Pons (tissue), 1 donor: ENCODE measurements at regions not wholly inside any gene's neighbourhood (a gene's known extent, or its start where the extent isn't known, plus 50 kb on each side); places are given as distances from the start of the nearest gene placed in this dataset.
A peak's percentile ranks its signal among the peaks of the same experiment; 100 is the strongest.

Experiments
- DNase-seq: peaks from one replicate; pipeline ENCODE4 v3.0.0-alpha.2; 2016; ENCODE audit warnings: low spot score

DNA sequence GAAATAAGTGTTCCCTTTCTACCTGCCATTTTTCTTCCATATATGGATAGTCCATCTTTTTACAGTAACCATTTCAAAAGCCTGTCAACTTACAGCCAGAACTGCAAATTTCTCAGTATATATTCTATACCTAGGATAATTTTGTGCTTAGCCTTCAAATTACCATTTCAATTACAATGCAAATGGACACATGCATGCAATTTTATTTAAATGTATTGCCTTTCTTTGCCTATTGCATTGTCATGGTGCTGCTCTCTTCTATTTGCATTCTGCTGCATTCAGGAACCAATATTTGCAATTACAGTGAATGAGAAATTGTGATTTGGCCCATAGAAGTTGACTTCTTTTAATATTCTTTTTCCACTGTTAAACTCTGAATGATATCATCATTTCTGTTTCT lies 1753.4 kb upstream of the TENM3 start:
- no peak for DNase-seq

DNA sequence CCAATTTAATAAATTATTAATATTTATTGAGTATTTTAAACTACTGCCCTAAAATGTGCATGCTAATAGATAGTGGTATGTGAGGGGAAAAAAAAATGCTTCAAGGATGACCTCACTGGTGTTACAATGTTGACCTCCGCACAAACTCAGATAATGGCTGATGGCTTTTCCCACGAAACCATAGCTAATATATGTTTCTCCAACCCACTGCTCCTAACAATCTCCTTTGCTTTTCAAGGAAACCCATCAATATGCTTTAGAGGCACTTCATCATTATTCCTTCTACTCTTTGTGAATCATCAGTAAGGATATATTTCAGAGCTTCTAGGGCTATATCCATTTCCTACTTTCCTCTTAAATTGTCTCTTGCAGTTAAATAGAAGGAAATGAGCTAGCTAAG lies 1752.0 kb upstream of the TENM3 start:
- DNase-seq: no peak

DNA sequence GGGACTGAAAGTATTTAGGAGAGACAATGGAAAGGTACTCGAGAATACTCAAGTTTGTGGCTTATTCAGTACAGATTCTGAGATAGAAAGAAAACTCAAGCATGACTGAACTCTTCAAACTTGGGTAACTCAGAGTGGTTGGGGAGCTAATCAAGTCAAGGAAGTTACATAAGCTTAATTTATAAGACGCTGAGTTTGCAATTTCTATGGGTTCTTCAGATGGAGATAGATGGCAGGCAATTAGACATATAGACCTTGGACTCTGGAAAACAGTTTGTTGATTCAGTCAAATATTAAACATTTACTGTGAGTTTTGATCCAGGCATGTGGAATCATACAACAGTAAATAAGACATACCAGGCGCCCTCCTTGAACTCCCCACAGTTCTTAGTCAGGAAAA lies 1749.9 kb upstream of the TENM3 start:
- no peak for DNase-seq

DNA sequence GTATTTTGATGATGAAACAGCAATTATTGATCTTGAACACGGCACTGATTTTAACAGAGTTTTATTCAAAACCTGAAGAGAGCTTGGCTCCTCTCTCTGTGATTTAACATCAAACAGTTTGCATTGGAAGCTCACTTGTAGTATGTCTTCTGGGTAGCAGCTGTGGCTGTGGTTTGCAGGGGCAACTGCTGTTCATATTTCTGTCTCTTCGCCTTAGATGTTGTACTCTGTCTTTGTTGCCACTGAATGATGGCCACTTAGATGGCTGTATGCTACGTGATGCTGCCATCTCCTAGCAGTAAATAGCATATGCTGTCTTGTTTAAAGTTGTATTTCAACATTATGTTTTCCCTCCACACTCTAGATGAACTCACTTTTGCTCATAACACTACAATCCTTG lies 1743.0 kb upstream of the TENM3 start:
- no peak for DNase-seq

DNA sequence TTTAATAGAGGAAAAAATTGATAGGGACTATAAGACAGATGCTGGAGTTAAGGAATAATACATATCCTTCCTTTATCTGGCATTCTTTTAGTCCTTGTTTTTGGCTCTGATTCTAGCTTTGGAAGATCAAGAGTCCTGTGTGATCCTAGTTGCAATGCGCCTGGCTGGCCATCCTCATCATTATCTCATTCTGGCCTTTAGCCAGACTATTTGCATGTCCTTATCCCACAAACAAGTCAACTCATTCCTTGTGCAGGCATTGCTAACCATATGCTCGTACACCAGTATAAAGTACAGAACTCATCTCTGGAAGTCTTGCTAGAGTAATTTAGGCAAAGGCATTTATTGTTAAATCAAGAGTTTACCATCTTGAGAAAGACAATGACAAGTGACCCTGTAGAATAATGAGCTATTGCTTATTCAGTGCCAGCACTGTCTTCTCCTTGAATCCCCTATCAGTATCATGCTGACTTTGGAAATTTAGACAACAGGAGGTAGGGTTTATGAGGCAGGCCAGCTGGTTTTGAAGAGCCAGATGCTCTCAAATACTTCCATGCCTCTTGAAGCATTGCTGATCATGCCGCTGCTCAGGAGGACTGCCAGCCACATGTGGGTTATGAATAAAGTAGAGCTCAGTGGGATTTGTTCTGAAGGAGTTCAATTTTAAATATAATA lies 1730.3 kb upstream of the TENM3 start:
- peak; percentile 11 for DNase-seq

DNA sequence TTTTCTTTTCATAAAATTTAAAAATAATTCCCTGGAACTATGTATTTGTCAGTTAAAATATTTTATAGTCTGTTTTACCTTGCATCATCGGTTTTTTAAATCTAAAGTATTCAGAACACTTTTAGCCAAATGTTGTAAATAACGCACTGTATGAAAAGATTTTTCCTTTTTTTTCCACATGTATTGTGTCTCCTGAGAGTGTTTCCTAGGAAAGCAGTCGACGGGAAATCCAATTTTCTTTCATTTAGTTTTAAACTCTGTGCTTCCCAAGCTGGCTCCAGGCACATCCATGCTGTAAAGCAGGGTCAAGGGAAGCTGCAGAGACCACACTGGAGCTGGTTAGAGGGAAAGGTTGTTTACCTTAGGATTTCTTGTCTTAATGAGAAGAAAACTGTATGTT lies 1724.3 kb upstream of the TENM3 start:
- no peak for DNase-seq

DNA sequence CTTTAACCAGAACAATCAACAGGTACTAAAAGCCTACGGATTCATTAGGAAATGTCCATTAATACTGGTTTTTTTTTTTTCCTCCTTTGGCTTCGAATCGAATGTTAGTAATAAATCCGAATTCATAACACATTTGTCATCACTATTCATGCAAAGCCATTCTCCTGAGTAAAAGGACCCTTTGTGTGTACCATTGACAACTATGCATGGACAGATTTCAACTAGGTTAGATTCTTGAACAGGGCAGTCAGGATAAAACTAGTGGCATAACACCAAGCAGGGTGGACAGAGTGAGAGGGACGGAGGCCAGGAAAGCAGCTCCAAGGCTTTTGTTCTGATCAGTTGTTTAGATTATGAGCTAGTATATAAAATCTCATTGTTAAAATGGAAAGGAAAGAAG lies 1722.0 kb upstream of the TENM3 start:
- no peak for DNase-seq

DNA sequence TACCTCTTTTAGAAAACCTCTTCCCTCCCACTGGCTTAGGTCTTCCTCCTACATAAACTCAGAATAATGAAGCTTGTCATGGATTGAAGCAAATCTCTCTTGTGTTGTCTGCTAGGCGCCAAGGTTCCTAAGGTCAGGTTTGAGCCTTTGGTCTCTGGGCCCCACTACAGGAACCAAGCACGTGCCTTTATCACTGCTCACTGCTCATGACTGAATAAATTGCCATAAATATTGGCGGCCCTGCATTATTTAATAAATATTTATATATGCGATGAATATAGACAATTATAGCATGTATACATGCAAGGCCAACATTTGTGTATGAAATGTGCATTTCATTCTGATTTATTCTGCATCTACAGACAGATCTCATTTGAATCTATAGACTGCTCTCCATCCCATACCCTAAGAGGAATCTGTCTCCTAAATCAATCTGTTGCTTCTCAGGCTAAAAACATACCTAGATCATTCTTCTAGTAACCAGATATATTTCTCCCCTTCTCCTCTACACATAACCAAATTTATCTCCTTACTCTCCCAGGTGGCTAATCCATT lies 1717.6 kb upstream of the TENM3 start:
- DNase-seq: no peak

DNA sequence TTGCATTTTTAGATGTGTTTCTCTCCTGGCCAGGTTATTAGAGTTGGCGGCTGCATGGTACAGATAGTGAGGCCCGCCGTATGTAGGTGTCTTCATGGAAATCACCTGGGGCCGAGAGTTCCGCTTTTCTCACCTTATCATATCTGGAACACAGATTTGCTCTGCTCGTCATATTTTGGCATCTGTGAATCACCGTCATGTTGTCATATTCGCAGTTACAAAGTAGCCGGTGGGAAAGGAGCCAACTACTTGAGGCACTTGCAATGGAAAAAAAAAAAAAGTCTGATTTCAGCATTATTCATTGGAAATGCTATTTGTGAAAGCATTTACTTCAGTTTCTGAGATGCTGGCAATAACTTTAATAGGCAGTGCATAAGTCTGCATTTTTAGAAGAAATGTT lies 1715.2 kb upstream of the TENM3 start:
- DNase-seq: no peak

DNA sequence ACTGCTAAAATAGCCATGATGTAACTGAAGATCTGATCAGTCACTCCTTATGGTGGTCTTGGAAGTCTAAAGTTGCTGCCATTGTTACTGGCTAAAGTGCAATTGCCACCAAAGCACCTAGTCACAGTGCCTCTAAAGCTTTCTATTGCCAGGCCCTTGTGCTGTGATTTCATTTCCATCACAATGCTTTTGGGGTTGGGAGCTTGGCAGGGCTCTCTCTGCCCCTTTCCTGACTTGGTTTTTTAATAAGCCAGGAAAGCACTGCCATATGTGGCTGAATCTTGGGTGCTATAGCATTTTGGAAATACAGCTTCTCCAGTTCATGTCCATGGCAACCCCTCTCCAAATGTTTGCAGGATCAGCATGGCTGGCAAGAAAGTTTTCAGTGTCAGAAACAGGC lies 1712.4 kb upstream of the TENM3 start:
- DNase-seq: no peak

DNA sequence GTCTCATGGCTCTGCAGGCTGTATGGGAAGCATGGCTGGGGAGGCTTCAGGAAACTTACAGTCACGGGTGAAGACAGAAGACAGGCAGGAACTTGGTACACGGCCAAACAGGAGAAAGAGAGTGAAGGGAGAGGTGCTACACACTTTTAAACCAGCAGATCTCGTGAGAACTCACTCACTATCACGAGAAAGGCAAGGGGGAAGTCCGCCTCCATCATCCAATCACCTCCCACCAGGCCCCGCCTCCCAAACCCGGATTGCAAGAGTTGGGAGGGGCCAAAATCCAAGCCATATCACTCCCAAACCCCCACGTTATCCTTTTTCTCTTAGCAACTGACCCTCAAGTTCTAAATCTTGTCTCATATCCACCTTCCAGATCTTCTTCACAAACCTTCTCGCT lies 1710.5 kb upstream of the TENM3 start:
- no peak for DNase-seq

DNA sequence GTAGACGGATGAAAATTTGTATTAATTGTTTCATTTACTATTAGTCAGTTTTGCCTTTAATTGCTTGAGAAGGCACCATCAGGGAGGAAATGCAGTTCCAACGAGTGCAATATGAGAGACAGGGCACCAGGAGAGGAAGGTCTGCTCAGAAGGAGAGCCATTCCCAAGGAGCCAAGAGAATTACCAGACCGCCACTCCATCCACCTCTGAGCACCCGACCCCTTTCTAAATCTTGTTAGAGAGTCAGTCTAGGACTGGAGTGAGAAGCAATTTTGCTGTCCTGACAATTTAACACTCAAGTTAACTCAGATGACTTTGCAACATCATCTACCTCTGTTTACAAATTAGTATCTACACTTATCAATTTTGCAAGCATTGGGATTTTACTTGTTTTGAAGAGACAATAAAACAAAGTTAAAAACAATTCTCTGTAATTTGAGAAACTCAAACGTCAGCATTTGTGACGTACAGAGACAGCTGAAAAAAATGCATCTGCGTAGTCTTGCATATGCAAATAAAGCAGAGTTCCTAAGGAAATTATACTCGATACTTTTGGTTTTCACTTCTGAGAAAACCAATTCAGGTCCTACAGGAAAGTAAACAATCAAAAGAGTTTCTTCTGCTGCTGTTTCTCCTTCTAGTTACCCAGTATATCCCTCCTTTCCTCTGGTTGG lies 1704.7 kb upstream of the TENM3 start:
- DNase-seq: no peak

DNA sequence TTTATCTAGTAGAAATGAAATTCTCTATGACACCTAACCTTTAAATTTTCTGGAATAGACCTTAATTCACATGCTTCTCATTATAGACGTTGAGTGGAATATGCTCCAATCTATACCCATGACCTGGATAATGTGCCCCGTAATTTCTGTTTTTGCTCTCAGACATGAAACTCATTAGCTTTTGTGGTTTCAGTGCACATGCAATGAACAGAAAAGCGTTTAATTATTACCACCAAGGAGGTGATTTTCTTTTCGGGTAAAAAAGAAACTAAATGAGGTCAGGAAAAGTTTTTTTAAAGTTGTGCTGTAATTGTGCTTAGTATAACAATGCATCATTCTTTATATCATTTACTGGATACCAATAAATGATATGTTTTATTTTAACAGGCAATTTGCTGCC lies 1703.9 kb upstream of the TENM3 start:
- no peak for DNase-seq

DNA sequence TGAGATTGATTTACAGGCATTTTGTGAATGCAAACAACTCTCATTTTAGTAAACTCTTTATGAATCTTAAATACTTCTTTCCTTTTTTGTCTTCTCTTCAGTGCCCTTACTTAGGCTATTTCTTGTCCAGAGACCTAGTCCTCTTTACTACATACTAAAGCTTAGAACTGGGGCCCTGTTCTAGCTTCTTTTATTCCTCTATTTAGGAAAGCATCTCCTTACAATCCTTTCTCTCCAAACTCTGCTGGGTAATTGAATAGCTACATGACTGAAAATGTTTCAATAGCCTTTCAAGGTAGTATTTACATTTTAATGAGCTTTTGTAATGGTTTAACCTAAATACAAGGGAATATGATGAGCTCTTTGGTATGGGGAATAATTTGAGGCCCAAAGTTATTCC lies 1701.5 kb upstream of the TENM3 start:
- no peak for DNase-seq

DNA sequence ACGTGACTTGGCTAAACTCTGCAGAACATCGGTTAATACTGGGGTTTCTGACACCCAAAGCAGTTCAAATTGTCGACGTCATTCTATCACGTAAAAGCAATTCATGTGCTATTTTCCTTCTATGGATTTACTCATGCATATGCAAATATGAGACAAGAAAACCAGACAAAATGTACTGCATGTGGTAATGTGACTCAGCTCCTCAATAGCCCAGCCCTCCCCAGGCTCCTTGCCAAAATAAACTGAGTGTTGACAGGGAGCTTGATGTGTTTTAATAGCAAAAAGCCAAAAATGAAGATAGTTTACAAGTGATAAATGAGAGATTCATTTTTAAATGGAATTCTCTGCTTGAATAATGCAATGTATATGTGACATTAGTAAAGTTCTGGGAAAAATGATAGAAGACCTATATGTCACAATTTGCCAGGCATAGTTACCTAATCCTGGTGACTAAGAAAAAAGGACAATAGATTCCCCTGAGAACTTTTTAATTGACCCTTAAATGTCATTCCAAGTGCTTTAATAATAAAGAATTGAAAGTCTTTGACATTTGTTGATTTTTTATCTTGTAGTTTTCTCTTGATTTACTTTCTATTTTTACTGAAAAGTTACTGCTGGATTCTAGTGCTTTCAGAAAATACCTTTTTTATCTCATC lies 1700.6 kb upstream of the TENM3 start:
- DNase-seq: no peak

DNA sequence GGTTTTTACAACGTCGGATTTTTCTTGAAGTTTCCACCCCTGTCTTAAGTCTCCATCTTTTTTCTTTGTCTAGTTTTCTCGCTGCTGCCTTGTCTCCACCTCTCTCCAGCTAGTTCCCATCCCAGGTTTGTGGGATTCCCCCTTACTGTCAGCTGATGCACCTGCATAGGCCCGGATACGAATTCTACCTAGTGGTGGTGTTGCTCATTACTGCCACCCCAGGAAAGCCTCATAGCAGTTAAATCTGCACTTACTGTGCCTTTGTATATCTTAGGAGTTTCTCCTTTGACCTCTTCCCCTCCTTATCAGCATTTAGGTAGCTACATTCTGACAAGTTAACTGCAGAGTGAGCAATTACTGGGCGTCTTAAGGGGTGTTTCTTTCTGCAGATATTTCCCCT lies 1693.1 kb upstream of the TENM3 start:
- DNase-seq: no peak

DNA sequence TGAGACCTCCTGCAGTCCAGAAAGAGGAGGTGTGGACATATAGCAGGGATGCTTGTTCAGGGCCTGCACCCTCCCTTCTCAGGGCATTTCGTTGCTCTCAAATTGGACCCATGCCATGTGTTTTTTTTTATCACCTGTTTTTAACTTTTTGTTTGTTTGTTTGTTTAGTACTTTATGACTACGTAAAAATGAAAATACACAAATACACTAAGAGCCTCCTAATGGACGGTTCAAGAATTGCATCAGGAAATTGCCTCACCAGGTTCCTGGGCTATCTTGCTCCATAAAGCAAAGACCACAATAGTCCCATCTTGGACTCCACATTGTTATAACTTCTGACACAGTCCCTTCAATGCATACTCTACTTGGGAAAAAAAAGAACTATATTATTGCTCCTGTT lies 1685.9 kb upstream of the TENM3 start:
- DNase-seq: no peak

DNA sequence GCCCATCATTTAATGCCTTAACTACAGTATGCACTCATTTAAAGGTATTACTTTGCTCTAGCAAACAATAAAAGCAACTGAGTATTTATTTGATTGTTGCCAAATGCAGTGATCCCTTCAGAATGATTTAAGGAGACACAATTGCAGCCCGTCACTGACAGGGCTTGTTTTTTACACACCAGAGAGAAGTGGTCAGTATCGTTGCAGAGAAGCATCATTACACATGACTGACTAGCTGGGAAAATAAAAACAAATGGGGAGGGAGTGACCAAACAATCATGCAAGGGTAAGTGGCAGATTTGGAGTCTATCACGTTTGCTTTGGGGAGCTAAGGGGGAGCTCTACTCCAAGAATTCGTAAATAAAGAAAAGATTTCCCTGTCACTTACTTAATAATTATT lies 1685.3 kb upstream of the TENM3 start:
- DNase-seq: no peak

DNA sequence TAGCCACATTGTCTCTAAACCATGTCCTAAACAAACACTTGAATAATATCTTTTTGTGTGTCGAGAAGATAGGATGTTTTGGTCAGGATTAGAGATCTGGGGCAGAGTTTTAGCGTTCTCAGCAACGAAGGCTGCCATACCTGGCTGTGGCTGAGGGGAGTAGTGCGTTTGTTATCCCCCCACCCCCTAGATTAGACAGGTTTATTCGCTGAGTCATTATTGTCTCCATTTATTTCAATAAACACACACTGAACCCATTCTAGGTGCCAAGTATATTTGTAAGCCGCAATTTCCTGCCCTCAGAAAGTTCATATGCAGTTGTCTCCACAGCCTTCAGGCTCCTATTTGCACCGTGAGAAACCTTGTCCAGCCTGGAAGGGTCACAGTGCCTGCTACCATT lies 1684.8 kb upstream of the TENM3 start:
- DNase-seq: no peak

DNA sequence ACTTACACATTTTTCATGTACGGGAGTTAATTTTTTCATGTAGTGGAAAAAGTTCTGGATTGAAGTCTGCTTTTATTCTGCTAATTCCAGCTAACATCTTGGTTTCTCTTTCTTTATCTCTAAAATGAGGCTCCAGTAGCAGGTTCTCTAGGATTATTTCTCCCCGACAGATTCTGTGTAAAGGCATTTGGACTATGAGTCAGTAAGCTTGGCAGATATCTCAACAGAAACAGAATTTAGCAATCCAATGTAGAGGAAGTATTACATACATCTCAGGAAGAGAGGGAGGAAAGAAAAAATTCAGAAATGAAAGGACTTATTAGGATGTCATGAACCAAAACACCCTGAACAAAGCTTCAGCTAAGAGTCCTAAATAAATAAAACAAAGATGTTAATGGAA lies 1682.3 kb upstream of the TENM3 start:
- peak; percentile 6 for DNase-seq

DNA sequence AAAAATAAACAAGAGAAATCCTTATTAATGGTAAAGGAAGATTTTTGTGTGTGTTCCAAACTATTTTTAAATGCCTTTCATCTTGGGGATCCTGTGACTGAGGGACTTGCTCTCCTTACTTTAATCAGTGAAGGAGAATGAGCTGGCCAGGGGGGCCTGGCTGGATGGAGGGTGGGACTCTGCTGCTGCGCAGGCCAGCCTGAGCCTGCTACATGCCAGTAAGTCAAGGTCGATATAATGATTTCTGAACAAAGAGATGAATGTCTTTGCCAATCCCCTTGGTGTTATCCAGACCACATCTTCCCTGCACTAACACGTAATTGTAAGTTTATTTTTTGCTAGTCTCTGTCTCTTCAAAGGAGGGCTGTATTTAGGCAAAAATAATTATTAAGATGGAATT lies 1679.2 kb upstream of the TENM3 start:
- DNase-seq: no peak

DNA sequence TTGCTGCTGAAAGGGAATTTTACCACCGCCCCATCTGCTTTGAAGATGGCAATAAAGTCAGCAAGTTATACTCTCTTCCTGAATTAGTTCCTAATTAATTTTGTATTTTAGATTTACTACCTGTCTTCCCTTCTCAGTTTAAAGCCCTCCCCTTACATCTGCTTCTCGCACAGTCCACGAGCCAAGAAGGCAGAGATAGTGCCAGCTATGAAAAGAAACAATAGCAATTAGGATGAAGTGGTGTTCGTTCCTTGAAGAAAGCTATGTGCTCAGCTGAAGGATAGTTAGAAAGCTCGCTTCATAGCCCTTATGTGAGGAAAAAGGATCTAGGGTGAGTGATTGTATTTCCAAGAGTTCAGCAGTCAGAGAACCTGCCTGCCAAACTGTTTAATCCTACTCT lies 1678.8 kb upstream of the TENM3 start:
- DNase-seq: no peak

DNA sequence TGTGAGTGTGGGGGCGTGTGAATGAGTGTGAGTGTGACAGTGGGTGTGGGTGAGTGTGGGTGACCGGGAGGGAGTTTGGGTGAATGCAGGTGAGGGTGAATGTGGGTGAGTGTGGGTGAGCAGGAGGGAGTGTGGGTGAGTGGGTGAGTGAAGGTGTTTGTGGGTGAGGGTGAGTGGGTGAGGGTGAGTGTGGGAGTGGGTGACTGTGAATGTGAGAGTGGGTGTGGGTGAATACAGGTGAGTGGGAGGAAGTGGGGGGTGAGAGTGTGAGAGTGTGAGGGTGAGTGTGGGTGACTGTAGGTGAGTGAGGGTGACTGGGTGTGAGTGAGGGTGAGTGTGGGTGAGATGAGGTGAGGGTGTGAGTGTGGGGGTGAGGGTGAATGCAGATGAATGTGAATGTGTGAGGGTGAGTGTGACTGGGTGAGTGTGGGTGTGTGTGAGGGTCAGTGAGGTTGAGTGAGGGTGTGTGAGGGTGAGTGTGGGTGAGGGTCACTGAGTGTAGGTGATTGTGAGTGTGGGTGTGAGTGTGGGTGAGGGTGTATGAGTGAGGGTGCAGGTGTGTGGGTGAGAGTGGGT lies 1677.3 kb upstream of the TENM3 start:
- no peak for DNase-seq
